DMS79 treated with DMSO at 0.1 percent for 48 hours (cell line): ENCODE measurements at regions not wholly inside any gene's neighbourhood (a gene's known extent, or its start where the extent isn't known, plus 50 kb on each side); places are given as distances from the start of the nearest gene placed in this dataset.
"Not testable (repeated sequence)": the region's sequence is repeated elsewhere in the genome, so short reads cannot be mapped to it uniquely, and the experiment has no call there.

Source experiments
- DNase-seq: peaks from one replicate; lab custom pipeline; 2025; lab: John Stamatoyannopoulos, UW

DNA sequence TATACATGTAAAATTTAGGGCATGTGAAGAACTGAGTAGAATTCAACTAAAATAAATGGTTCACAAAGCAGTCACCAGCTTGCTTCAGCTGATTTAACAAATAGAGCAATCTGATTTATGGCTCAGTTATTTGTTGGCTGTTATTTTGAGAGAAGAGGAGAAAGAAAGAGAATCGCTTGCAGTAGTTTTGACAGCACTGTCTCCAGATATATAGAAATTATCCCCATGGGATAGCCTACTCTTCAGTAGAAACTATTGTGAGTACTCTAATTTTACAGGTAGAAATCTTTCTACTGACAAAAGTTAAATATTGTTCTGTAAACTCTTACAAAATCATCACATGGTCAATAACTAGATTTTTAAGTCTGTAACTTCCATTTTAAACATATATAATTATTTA lies 1098.2 kb downstream of the MRPL39 start:
- no peak for DNase-seq

DNA sequence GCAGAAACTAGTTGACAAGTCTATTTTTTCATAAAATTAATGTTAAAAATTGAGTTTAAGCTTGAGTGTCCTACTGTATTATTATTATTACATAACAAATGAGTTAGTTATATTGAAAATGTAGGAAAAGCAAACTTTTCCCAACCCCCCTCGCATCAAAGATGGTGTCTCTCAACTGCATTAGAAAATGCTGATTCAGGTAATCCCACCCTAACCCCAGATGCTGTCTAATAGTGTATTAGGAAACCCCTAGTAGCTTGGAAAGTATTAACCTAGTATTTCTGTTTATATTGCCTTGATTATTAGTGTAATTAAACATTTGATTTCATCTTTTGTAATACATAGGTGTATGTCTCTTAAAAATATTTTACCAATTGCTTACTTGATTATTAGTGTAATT lies 1120.3 kb downstream of the MRPL39 start:
- DNase-seq = no peak

DNA sequence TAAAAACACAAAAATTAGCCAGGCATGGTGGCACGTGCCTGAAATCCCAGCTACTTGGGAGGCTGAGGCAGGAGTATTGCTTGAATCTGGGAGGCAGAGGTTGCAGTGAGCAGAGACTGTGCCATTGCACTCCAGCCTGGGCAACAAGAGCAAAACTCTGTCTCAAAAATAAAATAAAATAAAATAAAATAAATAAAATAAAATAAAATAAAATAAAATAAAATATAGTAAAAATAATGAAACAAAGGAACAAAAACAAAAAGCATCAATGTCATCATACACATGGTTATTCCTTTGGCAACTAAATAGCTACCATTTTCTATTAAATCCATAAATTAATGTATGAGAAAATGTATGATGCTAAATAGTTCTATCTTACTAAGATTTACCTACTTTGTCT lies 1123.9 kb downstream of the MRPL39 start:
- DNase-seq = not testable (repeated sequence)

DNA sequence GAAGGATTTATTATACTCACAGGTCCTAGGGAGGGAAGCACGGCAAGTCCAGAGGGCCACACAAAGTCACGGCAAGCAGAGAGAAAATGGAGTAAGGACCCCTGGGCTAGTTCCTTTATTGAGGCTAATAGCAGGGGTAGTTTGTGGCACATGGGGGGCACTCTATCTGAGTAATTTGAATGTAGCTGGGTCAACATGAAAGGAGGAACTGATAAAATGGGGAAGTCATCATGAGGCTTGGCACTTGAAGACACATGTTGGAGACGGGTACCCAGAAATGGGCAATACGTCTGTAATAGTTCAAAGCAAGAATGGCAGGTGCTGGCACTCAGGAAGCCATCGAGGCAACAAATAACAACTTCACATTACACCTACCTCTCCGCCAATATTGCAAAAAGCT lies 1136.4 kb downstream of the MRPL39 start:
- DNase-seq = no peak

DNA sequence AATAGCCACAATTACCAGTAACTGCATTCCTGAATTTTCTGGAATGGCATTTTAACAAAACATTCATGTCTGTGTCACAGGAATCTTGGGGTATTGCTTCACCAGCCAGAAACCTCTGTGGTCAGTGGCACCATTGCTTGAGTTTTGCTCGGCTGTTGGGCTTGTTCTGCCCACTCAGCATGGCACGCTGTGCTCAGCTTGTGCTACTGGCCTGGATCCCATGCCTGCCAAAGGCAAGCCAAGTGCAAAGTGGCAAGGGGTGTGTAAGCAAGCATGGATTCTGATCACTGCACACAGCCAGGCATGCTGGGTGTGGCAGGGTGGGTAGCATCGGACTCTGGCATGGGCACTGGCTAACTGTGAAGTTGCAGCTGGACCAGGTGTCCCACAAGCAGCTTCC lies 1150.9 kb downstream of the MRPL39 start:
- DNase-seq = no peak

DNA sequence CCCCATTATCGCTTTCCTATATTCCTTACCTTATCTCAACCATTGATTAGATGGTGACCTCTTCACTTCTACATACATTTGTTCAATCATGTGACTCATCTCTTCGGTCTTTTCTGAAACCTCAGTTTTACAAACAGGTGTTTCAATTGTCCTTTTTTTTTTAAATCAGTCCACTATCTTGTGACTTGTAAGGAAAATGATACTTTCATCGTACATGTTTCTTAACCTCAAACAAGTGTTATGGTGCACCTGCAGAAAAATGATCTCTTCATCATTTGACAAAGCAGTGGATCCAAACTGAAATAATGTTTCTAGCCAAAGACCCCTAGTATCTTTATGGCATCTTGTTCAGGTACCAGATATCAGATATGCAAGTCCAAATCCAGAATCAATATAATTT lies 1157.2 kb downstream of the MRPL39 start:
- no peak for DNase-seq

DNA sequence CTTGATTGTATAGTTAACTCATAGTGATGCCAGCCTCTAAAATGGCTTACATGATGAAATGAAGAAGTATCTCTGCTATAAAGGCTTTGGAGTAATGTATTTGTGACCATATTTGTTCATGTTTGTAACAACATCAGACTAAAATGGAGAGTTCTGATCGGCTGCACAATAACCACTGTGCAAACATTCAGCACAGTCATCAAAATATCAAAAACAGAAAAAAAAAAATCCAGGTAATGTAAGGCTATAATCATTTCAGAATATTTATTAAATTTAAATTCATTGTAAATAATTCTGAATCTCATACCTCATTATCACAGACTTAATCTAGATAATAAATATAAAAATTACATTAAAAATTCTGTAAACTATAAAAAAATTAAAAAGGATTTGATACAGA lies 1161.8 kb downstream of the MRPL39 start:
- no peak for DNase-seq

DNA sequence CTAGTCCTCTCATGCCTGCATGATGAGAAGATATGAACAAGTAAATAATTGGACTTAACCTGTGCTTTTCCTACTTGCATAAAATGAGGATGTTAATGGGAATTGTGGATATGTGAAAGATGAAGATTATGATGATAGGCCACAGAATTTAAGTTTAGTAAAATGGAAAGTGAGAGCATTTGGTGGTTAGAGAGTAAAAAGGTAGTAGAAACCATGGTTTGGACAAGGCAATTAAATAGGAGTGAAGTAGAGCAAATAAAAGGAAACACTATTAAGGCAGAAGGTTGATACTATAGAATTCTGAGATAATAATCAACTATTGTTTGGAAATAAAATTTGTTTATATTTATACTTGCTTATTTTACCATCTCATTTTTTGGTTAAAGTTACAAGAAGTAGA lies 1162.5 kb downstream of the MRPL39 start:
- no peak for DNase-seq

DNA sequence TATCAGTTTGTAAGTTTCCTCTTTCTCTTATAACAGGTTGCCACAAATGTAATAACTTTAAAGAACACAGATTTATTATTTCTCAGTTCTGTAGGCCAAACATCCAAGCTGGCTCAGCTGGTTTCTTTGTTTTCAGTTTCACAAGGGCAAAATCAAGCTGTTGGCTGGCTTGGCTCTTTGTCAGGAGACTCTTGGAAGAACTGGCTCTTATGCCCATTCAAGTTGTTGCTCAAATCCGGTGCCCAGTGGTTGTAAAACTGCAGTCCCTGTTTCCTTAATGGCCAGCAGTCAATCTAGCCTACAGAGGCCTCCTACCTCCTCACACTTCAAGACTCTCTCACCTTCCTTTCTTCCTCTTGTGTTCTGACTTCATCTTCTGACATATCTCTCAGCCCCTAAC lies 1171.0 kb downstream of the MRPL39 start:
- DNase-seq = no peak

DNA sequence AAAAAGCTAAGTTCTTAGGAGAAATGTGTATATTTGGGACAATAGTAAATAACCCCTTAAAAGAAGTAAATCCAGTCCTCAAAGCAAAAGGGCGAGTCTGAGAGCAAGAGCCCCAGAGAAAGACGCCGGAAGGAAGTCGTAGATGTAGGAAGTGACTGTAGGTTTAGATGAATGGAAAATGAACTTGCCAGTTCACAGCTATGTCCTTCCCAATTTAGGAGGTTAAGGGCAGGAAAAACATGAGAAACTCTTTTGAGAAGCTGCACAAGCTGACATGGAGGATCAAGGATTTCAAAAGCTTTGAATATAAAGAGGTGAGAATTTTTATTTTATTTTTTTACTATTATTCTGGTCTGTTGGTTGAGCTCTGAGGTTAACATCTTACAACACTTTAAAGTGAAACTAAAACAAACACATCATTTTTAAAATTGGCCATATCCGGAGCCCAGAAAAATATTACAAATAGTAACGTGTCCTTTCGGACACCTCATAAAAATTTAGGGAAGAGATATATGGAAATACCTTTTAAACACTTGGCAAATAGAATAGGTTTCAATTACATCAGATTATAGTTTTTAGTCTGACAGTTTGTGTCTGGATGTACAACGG lies 1178.6 kb downstream of the MRPL39 start:
- DNase-seq = no peak

DNA sequence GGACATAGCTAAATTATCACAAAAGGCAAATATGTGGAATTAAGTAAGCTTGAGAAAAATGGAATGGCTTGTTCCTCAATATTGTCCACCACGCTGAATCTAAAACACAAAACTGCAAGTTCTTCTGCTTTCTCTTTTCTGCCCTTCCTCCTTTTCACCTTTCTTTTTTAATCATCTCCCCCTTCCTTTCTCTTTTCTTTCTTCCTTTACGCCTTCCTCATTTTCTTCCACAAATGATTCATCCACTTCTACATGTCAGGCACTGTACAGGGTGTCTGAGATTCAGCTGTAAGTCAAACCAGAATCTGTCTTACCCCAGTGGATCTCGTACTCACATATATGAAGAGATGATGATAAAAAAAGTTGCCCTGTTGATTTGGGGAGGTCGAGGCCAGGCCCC lies 1182.5 kb downstream of the MRPL39 start:
- no peak for DNase-seq

DNA sequence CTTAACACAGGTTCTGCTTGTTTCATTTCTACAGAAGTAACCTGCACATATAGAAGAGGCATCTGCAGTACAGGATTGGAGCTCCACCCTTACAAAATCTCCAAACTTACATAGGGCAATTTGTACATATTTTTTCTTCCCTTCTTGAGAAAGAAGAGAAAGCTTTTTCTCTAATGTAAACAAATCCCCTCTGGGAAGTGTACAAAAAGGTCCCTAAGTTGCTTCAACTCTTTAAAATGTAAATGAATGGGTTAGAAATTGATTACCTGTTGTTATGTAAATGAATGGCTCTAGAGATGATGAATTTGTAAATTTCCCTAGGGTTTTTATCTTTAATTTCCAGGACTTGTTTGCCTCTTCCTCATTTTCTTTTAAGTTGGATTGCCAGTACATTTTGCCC lies 1183.7 kb downstream of the MRPL39 start:
- DNase-seq = no peak

DNA sequence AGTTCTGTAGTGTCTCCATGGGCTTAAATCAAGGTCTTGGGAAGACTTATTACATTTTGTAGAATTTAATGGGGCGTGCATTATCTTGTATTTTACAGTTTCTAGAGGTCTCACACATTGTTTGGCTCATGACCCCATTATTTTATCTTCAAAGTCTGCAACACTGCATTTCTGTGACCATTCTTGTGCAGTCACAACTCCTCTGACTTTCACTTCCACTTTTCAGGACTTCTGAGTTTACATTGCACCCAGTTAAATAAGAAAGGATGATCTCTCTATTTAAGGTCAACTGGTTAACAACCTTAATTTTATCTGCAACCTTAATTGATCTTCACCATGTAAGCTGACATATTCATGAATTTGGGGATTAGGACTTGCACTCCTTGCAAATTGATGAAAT lies 1186.6 kb downstream of the MRPL39 start:
- DNase-seq = no peak

DNA sequence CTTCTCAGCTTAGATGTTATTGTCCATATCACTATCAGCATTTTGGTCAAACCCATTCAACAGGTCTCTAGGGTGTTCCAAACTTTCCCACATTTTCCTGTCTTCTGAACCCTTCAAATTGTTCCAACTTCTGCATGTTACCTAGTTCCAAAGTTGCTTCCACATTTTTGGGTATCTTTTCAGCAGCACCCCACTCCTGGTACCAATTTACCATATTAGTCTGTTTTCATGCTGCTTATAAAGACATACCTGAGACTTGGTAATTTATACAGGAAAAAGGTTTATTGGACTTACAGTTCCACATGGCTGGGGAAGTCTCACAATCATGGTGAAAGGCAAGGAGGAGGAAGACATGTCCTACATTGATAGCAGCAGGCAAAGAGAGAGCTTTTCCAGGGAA lies 1187.6 kb downstream of the MRPL39 start:
- not testable (repeated sequence) for DNase-seq

DNA sequence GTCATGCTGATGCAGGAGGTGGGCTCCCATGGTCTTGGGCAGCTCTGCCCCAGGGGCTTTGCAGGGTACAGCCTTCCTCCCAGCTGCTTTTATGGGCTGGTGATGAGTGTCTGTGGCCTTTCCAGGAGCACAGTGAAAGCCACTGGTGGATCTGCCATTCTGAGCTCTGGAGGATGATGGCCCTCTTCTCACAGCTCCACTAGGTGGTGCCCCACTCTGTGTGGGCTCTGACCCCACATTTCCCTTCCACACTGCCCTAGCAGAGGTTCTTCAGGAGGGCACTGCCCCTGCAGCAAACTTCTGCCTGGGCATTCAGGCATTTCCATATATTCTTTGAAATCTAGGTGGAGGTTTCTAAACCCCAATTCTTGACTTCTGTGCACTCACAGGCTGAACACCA lies 1188.6 kb downstream of the MRPL39 start:
- DNase-seq = no peak

DNA sequence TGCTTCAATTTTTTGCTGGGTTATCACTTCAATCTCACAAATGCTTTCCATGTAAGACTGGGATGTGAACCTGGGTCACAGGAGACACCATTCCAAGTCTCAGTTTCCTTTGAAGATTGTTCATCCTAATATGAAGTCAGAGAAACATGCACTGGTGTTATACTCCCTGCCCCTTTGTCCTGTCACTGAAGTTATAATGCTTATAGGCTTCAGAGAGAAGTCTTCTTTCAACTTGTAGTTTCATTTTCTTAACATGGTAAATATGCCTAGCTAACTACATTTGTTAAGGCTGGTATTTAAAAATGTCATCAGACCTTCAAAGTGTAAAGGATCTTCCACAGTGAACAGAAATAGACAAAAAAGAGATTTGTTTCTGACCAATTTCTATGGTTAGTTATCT lies 1195.9 kb downstream of the MRPL39 start:
- no peak for DNase-seq

DNA sequence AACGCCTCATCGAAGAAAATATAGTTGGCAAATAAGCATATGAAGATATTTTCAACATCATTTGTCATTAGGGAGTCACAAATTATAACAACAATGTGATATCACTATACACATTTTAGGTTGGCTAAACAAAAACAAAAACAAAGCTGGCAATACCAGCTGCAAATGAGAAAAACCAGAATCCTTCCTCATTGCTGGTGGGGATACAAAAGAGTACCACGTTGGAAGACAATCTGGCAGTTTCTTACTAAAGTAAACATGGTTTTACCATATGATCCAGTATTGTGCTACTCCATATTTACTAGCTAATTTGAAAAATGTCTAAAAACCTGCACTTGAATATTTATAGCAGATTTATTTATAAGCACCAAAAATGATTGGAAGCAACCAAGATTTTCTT lies 1204.1 kb downstream of the MRPL39 start:
- no peak for DNase-seq

DNA sequence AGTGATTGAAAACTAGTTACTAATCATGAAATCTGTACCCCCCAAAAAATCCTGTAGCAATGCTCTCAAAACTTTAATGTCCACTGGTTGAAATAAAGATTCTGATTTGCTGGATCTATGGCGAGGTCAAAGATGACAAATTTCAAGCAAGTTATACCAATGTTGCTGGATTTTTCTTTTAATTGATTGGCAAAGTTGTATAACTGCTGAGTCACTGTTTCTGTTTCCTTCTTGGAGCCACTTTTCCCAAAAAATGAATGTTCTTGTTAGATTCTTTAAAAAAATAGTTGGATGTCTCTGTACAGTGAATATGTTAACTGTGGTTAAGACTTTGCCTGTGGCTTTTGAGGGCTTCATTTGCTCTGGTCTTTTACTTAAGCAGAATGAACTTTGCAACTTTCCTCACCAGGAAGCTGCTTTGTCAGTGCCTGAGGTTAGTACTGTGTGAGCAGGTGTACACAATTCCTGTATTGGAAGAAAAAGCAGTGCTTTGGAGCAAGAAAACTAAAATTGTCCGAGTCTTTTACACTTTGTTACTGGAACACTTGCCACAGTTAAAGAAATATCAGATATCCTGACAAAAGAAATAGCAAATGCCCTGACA lies 1211.9 kb downstream of the MRPL39 start:
- DNase-seq = no peak

DNA sequence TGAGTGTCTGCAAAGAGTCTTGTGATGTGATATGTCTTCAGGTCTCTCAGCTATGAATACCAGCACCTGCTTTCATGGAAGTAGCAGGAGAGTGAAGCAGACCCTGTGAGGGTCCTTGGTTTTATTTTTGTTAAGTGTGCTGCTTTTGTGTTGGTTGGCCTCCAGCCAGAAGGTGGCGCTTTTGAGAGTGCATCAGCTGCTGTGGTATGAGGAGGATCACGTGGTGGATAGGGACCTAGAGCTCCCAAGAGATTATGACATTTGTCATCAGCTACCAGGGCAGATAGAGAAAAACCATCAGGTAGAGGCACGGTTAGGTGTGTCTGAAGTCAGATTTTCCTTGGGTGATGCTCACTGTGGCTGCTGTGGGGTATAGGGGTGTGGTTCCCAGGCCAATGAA lies 1232.1 kb downstream of the MRPL39 start:
- no peak for DNase-seq

DNA sequence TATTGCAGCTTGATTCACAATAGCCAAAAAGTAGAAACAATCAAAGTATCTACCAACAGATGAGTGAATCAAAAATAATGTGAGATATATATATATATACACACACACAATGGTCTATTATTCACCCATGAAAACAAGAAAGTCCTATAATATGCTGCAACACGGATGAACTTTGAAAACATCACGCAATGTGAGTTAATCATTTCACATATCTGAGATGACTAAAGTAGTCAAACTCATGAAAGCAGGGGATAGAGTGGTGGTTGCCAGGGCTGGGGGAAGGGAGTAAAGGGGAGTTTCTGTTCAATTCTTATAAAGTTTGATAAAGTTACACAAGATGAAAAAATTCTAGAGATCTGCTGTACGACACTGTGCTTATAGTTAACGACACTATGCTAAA lies 1234.8 kb downstream of the MRPL39 start:
- no peak for DNase-seq

DNA sequence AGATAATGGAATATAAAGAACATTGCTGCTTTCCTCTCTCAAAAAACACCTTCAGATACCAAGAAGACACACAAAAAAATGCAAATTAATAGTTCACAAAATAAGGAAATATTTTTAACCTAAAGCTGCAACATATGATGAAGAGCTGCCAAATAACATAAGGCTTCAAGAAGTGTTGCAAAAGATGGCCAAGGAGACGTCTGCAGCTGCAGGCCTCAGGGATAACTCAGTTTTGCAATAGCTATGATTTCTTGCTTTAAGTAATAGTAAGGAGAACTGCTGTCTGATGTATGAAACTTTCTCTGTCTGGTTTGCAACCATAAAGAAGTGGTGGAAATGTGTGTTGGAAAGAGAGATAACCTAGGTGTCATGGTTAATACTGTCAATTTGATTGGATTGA lies 1237.5 kb downstream of the MRPL39 start:
- no peak for DNase-seq

DNA sequence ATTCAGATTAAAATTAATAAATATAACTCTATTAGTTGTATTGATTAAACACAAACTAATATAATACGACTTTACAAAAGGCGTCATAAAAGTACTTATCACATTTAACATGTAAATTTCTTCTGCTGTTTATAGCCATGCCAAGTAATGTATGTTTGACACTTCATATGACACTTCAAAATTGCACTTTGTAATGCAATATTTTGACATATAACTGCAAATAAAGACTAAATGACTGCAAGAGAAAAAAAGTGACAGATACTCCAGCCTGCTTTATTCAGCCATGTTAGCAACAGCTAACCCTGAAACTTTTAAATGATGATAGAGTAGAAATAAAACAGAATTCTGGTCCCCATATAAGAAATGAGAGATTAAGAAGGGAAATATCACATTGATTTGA lies 1238.0 kb downstream of the MRPL39 start:
- no peak for DNase-seq

DNA sequence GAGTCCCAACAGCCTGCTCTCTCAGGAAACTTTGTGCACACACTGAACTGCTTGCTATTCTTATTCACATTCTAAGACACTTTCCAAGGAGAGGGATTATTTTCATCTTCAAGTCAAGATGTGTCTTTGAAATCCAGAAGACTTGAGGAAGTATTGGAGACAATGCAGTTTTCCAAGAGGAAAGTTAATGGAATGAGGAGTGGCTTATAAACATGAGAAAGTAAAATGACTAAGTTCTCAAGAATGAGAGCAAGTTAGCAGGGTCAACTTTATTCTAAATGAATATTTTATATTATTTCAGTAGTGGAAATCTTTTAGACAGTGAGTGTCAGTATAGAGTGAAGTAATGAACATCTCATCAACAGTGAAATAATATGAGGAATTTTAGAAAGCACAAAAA lies 1239.3 kb downstream of the MRPL39 start:
- DNase-seq = no peak

DNA sequence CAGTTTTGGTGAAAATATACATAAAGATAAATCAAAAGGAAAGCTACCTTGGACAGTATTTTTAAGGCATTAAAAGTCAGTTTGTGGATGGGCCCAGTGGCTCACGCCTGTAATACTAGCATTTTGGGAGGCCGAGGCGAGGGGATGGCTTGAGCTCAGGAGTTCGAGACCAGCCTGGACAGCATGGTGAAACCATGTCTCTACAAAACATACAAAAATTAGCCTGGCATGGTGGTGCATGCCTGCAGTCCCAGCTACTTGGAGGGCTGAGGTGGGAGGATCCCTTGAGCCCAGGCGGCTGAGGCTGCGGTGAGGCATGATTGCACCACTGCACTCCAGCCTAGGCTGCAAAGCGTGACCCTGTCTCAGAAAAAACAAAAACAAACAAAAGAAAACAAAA lies 1253.8 kb downstream of the MRPL39 start:
- no peak for DNase-seq

DNA sequence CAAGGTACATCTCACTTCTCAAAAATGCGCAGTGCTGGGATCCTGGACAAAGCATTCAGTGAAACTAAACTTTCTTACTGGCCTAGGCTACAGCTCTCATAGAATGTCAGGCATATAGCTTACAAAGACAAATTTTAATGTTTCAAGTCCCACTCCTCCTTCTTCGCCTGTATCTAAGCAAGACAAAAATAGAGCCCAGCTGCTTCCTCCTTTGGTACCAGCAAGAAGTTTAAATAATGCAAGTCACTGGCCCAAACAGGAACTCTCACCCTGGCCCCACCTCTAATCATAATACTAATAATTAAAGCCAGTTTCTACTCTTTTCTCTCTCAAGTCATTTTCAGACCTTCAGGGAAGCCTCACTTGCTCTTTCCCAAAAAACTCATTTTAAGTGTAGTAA lies 1267.9 kb downstream of the MRPL39 start:
- no peak for DNase-seq
